Ovary (tissue), 3 donors: ENCODE measurements at regions not wholly inside any gene's neighbourhood (a gene's known extent, or its start where the extent isn't known, plus 50 kb on each side); places are given as distances from the start of the nearest gene placed in this dataset.

Experiments used
- CTCF ChIP-seq, 3 donors: fragments of 450-650 bp in 2 of 3; fragments of 200-600 bp in 1 of 3; IDR thresholded peaks; one replicate each; pipeline versions ENCODE4 v1.5.1 to v1.8.0; 2016 to 2022; ENCODE audit warnings: antibody characterized with exemption in 3 of 3, mild to moderate bottlenecking in 1 of 3
- EP300 ChIP-seq: sonication (generic); formaldehyde crosslinking; IDR thresholded peaks from one replicate; pipeline ENCODE4 v1.6.1; 2017; ENCODE audit warnings: antibody characterized with exemption
- POLR2A ChIP-seq: fragments of 450-650 bp; IDR thresholded peaks from one replicate; pipeline ENCODE4 v1.6.1; 2017; ENCODE audit warnings: antibody characterized with exemption, mild to moderate bottlenecking, moderate library complexity
- donor health status: DM: no; HTN: no; CAD: no.

GRCh38 chr14:71377099-71377498, 469.8 kb downstream of the PCNX1 start:
- TF ChIP-seq EP300 (no peak), CTCF (IDR thresholded peaks at IDR 0.05) (no peak), POLR2A (no peak)
